ENCODE measurements at regions not wholly inside any gene's neighbourhood (a gene's known extent, or its start where the extent isn't known, plus 50 kb on each side); places are given as distances from the start of the nearest gene placed in this dataset.
A peak's percentile ranks its signal among the peaks of the same experiment; 100 is the strongest.

DNA sequence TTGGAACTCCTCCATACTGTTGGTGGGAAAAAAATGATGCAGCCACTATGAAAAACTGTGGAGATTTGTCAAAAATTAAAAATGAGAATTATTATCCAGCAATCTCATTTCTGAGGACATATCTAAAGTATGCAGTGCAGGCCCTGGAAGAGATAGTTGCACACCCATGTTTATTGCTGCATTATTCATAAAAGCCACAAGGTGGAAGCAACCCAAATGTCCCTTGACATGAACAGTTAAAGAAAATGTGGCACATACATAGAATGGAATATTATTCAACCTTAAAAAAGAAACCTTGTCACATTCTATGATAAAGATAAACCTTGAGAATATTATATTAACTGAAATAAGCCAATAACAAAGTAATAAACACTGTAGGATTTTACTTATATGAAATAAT is 80.9 kb upstream of the ARHGEF26 start:
- FAIRE-seq (no peak), ATAC-seq (peak; percentile 78 to 85; a peak in 4 of 6 replicates), DNase-seq (ENCODE audit: low read depth in 1 of 2, low spot score in 1 of 2) (peak in 1 of 2 experiments; percentile 50)
- CTCF ChIA-PET, result no interaction called here
- peak; percentile 17 to 37; a peak in 2 of 5 replicates for TF ChIP-seq RAD21 (conservative IDR thresholded peaks at IDR 0.05 in 1 of 2, IDR thresholded peaks at IDR 0.05 in 1 of 2)
- no peak for TF ChIP-seq RCOR1 (IDR thresholded peaks at IDR 0.05; ENCODE audit: low read depth, low read length)
- TF ChIP-seq, protein P1, sequence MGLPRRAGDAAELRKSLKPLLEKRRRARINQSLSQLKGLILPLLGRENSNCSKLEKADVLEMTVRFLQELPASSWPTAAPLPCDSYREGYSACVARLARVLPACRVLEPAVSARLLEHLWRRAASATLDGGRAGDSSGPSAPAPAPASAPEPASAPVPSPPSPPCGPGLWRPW (IDR thresholded peaks at IDR 0.05), result no peak
- TF ChIP-seq MAFK (IDR thresholded peaks at IDR 0.05; ENCODE audit: partially characterized antibody), result no peak
- TF ChIP-seq, protein P2, sequence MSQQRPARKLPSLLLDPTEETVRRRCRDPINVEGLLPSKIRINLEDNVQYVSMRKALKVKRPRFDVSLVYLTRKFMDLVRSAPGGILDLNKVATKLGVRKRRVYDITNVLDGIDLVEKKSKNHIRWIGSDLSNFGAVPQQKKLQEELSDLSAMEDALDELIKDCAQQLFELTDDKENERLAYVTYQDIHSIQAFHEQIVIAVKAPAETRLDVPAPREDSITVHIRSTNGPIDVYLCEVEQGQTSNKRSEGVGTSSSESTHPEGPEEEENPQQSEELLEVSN (IDR thresholded peaks at IDR 0.05; ENCODE audit: borderline replicate concordance, low read depth), result no peak
- TF ChIP-seq SMC3 (IDR thresholded peaks at IDR 0.05), result peak; percentile 29; the same call in 1 of the 3 replicates
- TF ChIP-seq ELK1 (IDR thresholded peaks at IDR 0.05; ENCODE audit: low read depth, low read length), result no peak
- TF ChIP-seq REST (IDR thresholded peaks at IDR 0.05), result no peak
- TF ChIP-seq CTCF (IDR thresholded peaks at IDR 0.05), result peak; percentile 32; the same call in 2 of the 3 replicates
- no peak for TF ChIP-seq HMGXB4 (CRISPR knock-in tag; IDR thresholded peaks at IDR 0.05; ENCODE audit: borderline replicate concordance)
- no peak for TF ChIP-seq KDM1A (IDR thresholded peaks at IDR 0.05; ENCODE audit: low read depth)
- no peak for TF ChIP-seq ZC3H11A (IDR thresholded peaks at IDR 0.05)
- TF ChIP-seq MYC (IDR thresholded peaks at IDR 0.05; ENCODE audit: borderline replicate concordance, low read length), result no peak
- TF ChIP-seq TP53 (CRISPR knock-in tag; IDR thresholded peaks at IDR 0.05), result no peak
- no peak overlapping the region for H3K4me3 ChIP-seq
- H3K4me1 ChIP-seq, result no peaks in the 10 kb centered on the region
- no peak overlapping the region for H3K4me2 ChIP-seq
- POLR2A ChIA-PET, result no interaction called here
- H3K9me3 ChIP-seq, result no peaks in the 10 kb centered on the region
- H3K27ac ChIP-seq, result no peak overlapping the region

- DNase-seq (ENCODE audit: low read depth in 1 of 2, low spot score in 1 of 2), result no peak
- Histone ChIP-seq H3K4me3 (no peak overlapping the region), H3K4me2 (no peak overlapping the region), H3K27ac (no peak overlapping the region), H3K4me1 (no peaks in the 10 kb centered on the region), H3K9me3 (no peaks in the 10 kb centered on the region)
- no peak for FAIRE-seq
- ChIA-PET CTCF (no interaction called here), POLR2A (no interaction called here)
- no peak for ATAC-seq
- 33% methylated on average over 2 of the region's 2 CpGs for WGBS (ENCODE audit: missing lambda C conversion rate)
- no peak for TF ChIP-seq JUNB (IDR thresholded peaks at IDR 0.05)
- TF ChIP-seq HEYL (CRISPR knock-in tag; IDR thresholded peaks at IDR 0.05), result no peak
- TF ChIP-seq ZNF302 (CRISPR knock-in tag; IDR thresholded peaks at IDR 0.05), result no peak
- TF ChIP-seq POLR2AphosphoS2 (conservative IDR thresholded peaks at IDR 0.05; ENCODE audit: low read length), result no peak
- no peak for TF ChIP-seq HDAC2 (IDR thresholded peaks at IDR 0.05)
- no peak for TF ChIP-seq CBX2 (IDR thresholded peaks at IDR 0.05; ENCODE audit: borderline replicate concordance, low read depth)
- TF ChIP-seq SREBF2 (IDR thresholded peaks at IDR 0.05), result no peak
- TF ChIP-seq BHLHE40 (IDR thresholded peaks at IDR 0.05; ENCODE audit: low read depth, low read length), result no peak
- no peak for TF ChIP-seq KDM1A (IDR thresholded peaks at IDR 0.05; ENCODE audit: low read depth)
- no peak for TF ChIP-seq POLR2A (IDR thresholded peaks at IDR 0.05; ENCODE audit: low read length)
- TF ChIP-seq MYC (IDR thresholded peaks at IDR 0.05; ENCODE audit: borderline replicate concordance, low read length), result no peak
- TF ChIP-seq ZSCAN20 (CRISPR knock-in tag; IDR thresholded peaks at IDR 0.05), result no peak
These were observed 76.5 kb upstream of the ARHGEF26 start for GRCh38 chr3:154044671-154045070.

All from A549 (cell line).